ENCODE measurements at regions not wholly inside any gene's neighbourhood (a gene's known extent, or its start where the extent isn't known, plus 50 kb on each side); places are given as distances from the start of the nearest gene placed in this dataset.

GRCh38 chr7:46682836-46683624 is 762.0 kb upstream of the IGFBP3 start:
- Histone ChIP-seq H4K20me1 (ENCODE audit: insufficient read depth) (no peaks in the 10 kb centered on the region), H3K9ac (ENCODE audit: low read length) (no peak overlapping the region), H3K4me2 (ENCODE audit: low read length) (no peak overlapping the region), H3K4me1 (ENCODE audit: control insufficient read depth in 1 of 2, insufficient read depth in 2 of 2, low read length in 2 of 2) (no peaks in the 10 kb centered on the region), H3K9me2 (ENCODE audit: insufficient read depth) (no peaks in the 10 kb centered on the region), H2AFZ (ENCODE audit: low read depth, low read length, poor library complexity, severe bottlenecking) (no peak overlapping the region), H3K4me3 (replicated peaks in 1 of 2; ENCODE audit: low read depth in 1 of 2, low read length in 2 of 2) (no peak overlapping the region), H3K36me3 (ENCODE audit: control insufficient read depth in 1 of 2, insufficient read depth in 2 of 2, low read length in 2 of 2) (no peaks in the 10 kb centered on the region), H3K9me3 (ENCODE audit: control insufficient read depth in 1 of 2, insufficient read depth in 1 of 2, low read depth in 1 of 2, low read length in 2 of 2) (no peaks in the 10 kb centered on the region), H3K27ac (ENCODE audit: low read depth, low read length) (no peak overlapping the region), H3K27me3 (ENCODE audit: insufficient read depth, low read length) (no peaks in the 10 kb centered on the region), H3K79me2 (ENCODE audit: insufficient read depth, low read length) (no peaks in the 10 kb centered on the region)
- DNase-seq (ENCODE audit: low read depth, low spot score) (no peak), ATAC-seq (no peak)
- ChIA-PET CTCF (interaction anchor here (1.9 kb wide), 1 partner anchor 13 kb away, joined by 5 read pairs; no protein-coding TSS in a partner anchor), RAD21 (ENCODE audit: low non-redundant PET in 1 of 2, low total read pairs in 2 of 2, uncharacterized antibody in 2 of 2, unreplicated experiment in 2 of 2) (no interaction called here), POLR2A (no interaction called here)
- TF ChIP-seq POLR2A (IDR thresholded peaks at IDR 0.05; ENCODE audit: borderline replicate concordance, extremely low read depth, insufficient read depth, insufficient read length) (no peak), FOSL1 (IDR thresholded peaks at IDR 0.05; ENCODE audit: low read depth) (no peak)
- no TSS peak for BruUV-seq (replicated peaks)
- intact Hi-C loops (cut with micrococcal nuclease): no loop called here

- Histone ChIP-seq H3K79me2 (ENCODE audit: insufficient read depth, low read length) (no peaks in the 10 kb centered on the region), H3K9me2 (ENCODE audit: insufficient read depth) (no peaks in the 10 kb centered on the region), H3K9me3 (ENCODE audit: control insufficient read depth in 1 of 2, insufficient read depth in 1 of 2, low read depth in 1 of 2, low read length in 2 of 2) (no peaks in the 10 kb centered on the region), H3K4me3 (replicated peaks in 1 of 2; ENCODE audit: low read depth in 1 of 2, low read length in 2 of 2) (no peak overlapping the region), H3K9ac (ENCODE audit: low read length) (no peak overlapping the region), H3K4me1 (ENCODE audit: control insufficient read depth in 1 of 2, insufficient read depth in 2 of 2, low read length in 2 of 2) (no peaks in the 10 kb centered on the region), H2AFZ (ENCODE audit: low read depth, low read length, poor library complexity, severe bottlenecking) (no peak overlapping the region), H3K27ac (ENCODE audit: low read depth, low read length) (no peak overlapping the region), H3K27me3 (ENCODE audit: insufficient read depth, low read length) (no peaks in the 10 kb centered on the region), H4K20me1 (ENCODE audit: insufficient read depth) (no peaks in the 10 kb centered on the region), H3K4me2 (ENCODE audit: low read length) (no peak overlapping the region), H3K36me3 (ENCODE audit: control insufficient read depth in 1 of 2, insufficient read depth in 2 of 2, low read length in 2 of 2) (no peaks in the 10 kb centered on the region)
- no TSS peak for BruUV-seq (replicated peaks)
- intact Hi-C loops (cut with micrococcal nuclease): no loop called here
- TF ChIP-seq CTCF (IDR thresholded peaks at IDR 0.05 in 2 of 3, conservative IDR thresholded peaks at IDR 0.05 in 1 of 3; ENCODE audit: borderline replicate concordance in 1 of 3, insufficient read depth in 1 of 3, low read depth in 2 of 3, low read length in 2 of 3) (peak in 2 of 3 experiments; percentile 25 to 31; a peak in 3 of 6 replicates), ELF1 (IDR thresholded peaks at IDR 0.05; ENCODE audit: borderline replicate concordance, low read depth) (no peak), RAD21 (IDR thresholded peaks at IDR 0.05; ENCODE audit: low read depth) (0 out of 2 replicates have a peak, but pooled peaks have one; percentile 5), REST (IDR thresholded peaks at IDR 0.05; ENCODE audit: low read depth) (no peak), SP1 (IDR thresholded peaks at IDR 0.05; ENCODE audit: low read depth) (no peak), TCF7L2 (IDR thresholded peaks at IDR 0.05; ENCODE audit: borderline replicate concordance, extremely low read depth, insufficient read depth, insufficient read length) (no peak), ATF3 (IDR thresholded peaks at IDR 0.05) (no peak)
- ChIA-PET CTCF (interaction anchor here (1.0 kb wide), 1 partner anchor 14 kb away, joined by 3 read pairs; no protein-coding TSS in a partner anchor), POLR2A (no interaction called here), RAD21 (ENCODE audit: low non-redundant PET in 1 of 2, low total read pairs in 2 of 2, uncharacterized antibody in 2 of 2, unreplicated experiment in 2 of 2) (no interaction called here)
- DNase-seq (ENCODE audit: low read depth, low spot score) (no peak), ATAC-seq (peak; percentile 85)
Measured at GRCh38 chr7:46681865-46682503, 760.9 kb upstream of the IGFBP3 start.
